ENCODE measurements at regions not wholly inside any gene's neighbourhood (a gene's known extent, or its start where the extent isn't known, plus 50 kb on each side); places are given as distances from the start of the nearest gene placed in this dataset.

DNA sequence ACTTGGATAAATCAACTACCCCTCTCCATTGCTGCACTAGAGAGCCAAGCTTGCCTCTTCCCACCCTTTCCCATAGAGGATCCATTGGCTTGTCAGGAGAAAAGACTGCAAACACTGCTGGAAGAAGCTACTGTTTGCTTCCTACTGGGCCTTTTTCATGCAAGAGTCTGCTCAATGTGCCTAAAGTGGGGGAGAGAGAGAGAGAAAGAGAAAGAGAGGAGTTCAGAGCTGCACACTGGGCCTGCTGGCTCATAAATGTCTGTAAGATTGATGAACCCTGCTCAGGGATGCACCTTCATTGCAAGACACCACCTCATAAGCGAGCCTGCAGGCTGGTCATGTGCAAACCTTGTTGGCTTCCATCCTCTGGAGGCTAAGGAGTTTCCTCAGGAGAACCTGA, 269.4 kb downstream of the ZNF608 start:
- TF ChIP-seq CTCF (IDR thresholded peaks at IDR 0.05; ENCODE audit: extremely low read depth in 1 of 2, insufficient read depth in 1 of 2, low read depth in 1 of 2, low read length in 2 of 2) (no peak), POLR2AphosphoS5 (IDR thresholded peaks at IDR 0.05; ENCODE audit: insufficient read depth, low read depth, low read length) (no peak), MYC (IDR thresholded peaks at IDR 0.05; ENCODE audit: low read depth, low read length) (no peak), EZH2 (IDR thresholded peaks at IDR 0.05; ENCODE audit: borderline replicate concordance, low read depth, low read length, severe bottlenecking) (no peak), POLR2A (IDR thresholded peaks at IDR 0.05; ENCODE audit: low read depth, low read length) (no peak), FOS (IDR thresholded peaks at IDR 0.05; ENCODE audit: borderline replicate concordance, insufficient read depth, low read length) (no peak), GATA2 (IDR thresholded peaks at IDR 0.05; ENCODE audit: insufficient read depth, insufficient read length, low read depth, low read length) (no peak), MAX (IDR thresholded peaks at IDR 0.05; ENCODE audit: insufficient read depth, insufficient read length) (no peak), JUN (IDR thresholded peaks at IDR 0.05; ENCODE audit: borderline replicate concordance, insufficient read depth, insufficient read length, low read depth) (no peak)

All from endothelial cell of umbilical vein (primary cell).